ENCODE measurements at regions not wholly inside any gene's neighbourhood (a gene's known extent, or its start where the extent isn't known, plus 50 kb on each side); places are given as distances from the start of the nearest gene placed in this dataset.

DNA sequence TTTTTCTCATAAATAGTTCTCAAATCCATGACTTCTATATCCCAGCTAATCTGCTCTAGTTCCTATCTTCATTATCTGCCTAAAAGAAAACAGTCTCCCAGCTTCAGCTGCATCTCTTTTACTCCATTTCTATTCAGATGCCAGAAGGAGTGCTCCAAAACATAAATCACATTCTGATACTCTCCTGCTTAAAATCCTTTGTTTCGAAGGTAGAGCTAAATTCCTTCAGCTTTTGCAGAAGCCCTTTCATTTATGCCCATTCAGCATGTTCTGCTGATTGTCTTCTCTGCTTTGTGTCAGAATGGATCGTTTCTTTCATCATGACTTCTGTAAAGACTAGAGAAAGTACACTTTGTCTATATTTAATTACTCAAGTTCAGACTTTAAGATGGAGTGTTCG, 440.1 kb upstream of the SMIM31 start:
- TF ChIP-seq ZNF274 (IDR thresholded peaks at IDR 0.05; ENCODE audit: low read depth, low read length) (no peak), SUZ12 (IDR thresholded peaks at IDR 0.05; ENCODE audit: extremely low read depth, insufficient read depth, insufficient read length) (no peak), YY1 (IDR thresholded peaks at IDR 0.05; ENCODE audit: insufficient read depth, insufficient read length) (no peak)

Data from NT2/D1 (cell line).